OCI-LY7 (cell line): ENCODE measurements at regions not wholly inside any gene's neighbourhood (a gene's known extent, or its start where the extent isn't known, plus 50 kb on each side); places are given as distances from the start of the nearest gene placed in this dataset.

Experiments
- EZH2phosphoT487 ChIP-seq: fragments of 200-600 bp; sonication (generic); IDR thresholded peaks from 2 replicates; pipeline ENCODE4 v1.6.1; 2018; ENCODE audit warnings: low read depth, borderline replicate concordance, mild to moderate bottlenecking, mixed run types, antibody characterized with exemption, low read length, moderate library complexity, mixed read lengths
- TF ChIP-seq, protein P1 (sequence below): fragments of 200-600 bp; sonication (generic); conservative IDR thresholded peaks from 2 replicates; pipeline ENCODE4 v1.5.1; 2014; ENCODE audit warnings: mild to moderate bottlenecking, antibody characterized with exemption, low read length, moderate library complexity, mixed read lengths

GRCh38 chr22:47394504-47395440, 632.3 kb downstream of the TBC1D22A start:
- TF ChIP-seq, protein P1, sequence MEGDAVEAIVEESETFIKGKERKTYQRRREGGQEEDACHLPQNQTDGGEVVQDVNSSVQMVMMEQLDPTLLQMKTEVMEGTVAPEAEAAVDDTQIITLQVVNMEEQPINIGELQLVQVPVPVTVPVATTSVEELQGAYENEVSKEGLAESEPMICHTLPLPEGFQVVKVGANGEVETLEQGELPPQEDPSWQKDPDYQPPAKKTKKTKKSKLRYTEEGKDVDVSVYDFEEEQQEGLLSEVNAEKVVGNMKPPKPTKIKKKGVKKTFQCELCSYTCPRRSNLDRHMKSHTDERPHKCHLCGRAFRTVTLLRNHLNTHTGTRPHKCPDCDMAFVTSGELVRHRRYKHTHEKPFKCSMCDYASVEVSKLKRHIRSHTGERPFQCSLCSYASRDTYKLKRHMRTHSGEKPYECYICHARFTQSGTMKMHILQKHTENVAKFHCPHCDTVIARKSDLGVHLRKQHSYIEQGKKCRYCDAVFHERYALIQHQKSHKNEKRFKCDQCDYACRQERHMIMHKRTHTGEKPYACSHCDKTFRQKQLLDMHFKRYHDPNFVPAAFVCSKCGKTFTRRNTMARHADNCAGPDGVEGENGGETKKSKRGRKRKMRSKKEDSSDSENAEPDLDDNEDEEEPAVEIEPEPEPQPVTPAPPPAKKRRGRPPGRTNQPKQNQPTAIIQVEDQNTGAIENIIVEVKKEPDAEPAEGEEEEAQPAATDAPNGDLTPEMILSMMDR, result no peak
- no peak for TF ChIP-seq EZH2phosphoT487
